K562 (cell line): ENCODE measurements at regions not wholly inside any gene's neighbourhood (a gene's known extent, or its start where the extent isn't known, plus 50 kb on each side); places are given as distances from the start of the nearest gene placed in this dataset.

Source experiments
- ATAC-seq: fragments of 200-7000 bp; cut with Tn5 transposase; 3 replicates; pipeline ENCODE4 v1.9.1; 2020; ENCODE audit warnings: moderate library complexity
- BruUV-seq: library from RNA; stranded (reverse); fragments of 400-500 nt; replicated peaks from 2 replicates; lab custom pipeline; 2021; lab: Mats Ljungman, UMichigan
- CTCF ChIA-PET: fragments of 300-600 bp; formaldehyde crosslinking; extraction: SDS; loops from one replicate; lab custom pipeline; 2021; ENCODE audit warnings: low intra/inter-chr PET ratio; lab: Yijun Ruan, JAX
- POLR2A ChIA-PET: fragments of 300-600, 350-650 bp; sonication (Branson Sonifier 250); formaldehyde crosslinking; extraction: SDS; loops from one replicate; lab custom pipeline; 2021; ENCODE audit warnings: antibody characterized with exemption, inconsistent platforms; lab: Yijun Ruan, JAX
- DNase-seq, 4 experiments: peaks; one replicate each; pipeline versions ENCODE4 v3.0.0 to v3.0.0-alpha.2; 2011 to 2018; ENCODE audit warnings: low spot score in 3 of 4, mixed read lengths in 3 of 4; ENCODE audit errors: extremely low read depth in 1 of 4
- FAIRE-seq: peaks from 2 replicates; lab custom pipeline; 2011; peaks lifted over from hg19 to GRCh38; lab: Jason Lieb, UNC
- H2AFZ ChIP-seq: 2 replicates; pipeline ENCODE4 v1.6.0; 2011; ENCODE audit warnings: low read depth, low read length, control low read depth, inconsistent platforms
- H3K27ac ChIP-seq: fragments of 200-600 bp; 3 replicates; pipeline ENCODE4 v1.8.0; 2011; ENCODE audit warnings: low read depth, mild to moderate bottlenecking, control low read depth, inconsistent platforms, low read length, moderate library complexity, mixed read lengths; ENCODE audit errors: extremely low read depth
- H3K27me3 ChIP-seq, 2 experiments: fragments of 300-600 bp in 1 of 2; 2 replicates in 1 of 2; 3 replicates in 1 of 2; pipeline versions ENCODE4 v1.6.0 to v1.8.0; 2011; ENCODE audit warnings: inconsistent platforms in 2 of 2, low read length in 2 of 2, mild to moderate bottlenecking in 1 of 2, mixed read lengths in 1 of 2, moderate library complexity in 1 of 2; ENCODE audit not compliant: control insufficient read depth in 2 of 2, insufficient read depth in 2 of 2
- H3K36me3 ChIP-seq: fragments of 300-600 bp; 3 replicates; pipeline ENCODE4 v1.8.0; 2011; ENCODE audit warnings: mild to moderate bottlenecking, low read length, inconsistent platforms; ENCODE audit not compliant: control insufficient read depth, insufficient read depth
- H3K4me1 ChIP-seq, 2 experiments: fragments of 200-600 bp in 1 of 2; replicated peaks in 1 of 2; 2 replicates in 1 of 2; 3 replicates in 1 of 2; pipeline versions ENCODE4 v1.5.1 to v1.8.0; 2011; ENCODE audit warnings: inconsistent platforms in 2 of 2, low read length in 2 of 2, mild to moderate bottlenecking in 1 of 2, mixed read lengths in 1 of 2, moderate library complexity in 1 of 2; ENCODE audit not compliant: control insufficient read depth in 2 of 2, insufficient read depth in 2 of 2
- H3K4me2 ChIP-seq: 2 replicates; pipeline ENCODE4 v1.6.1; 2011; ENCODE audit warnings: low read length, control low read depth, inconsistent platforms, mixed read lengths; ENCODE audit not compliant: insufficient read depth
- H3K4me3 ChIP-seq: fragments of 200-600 bp; sonication (generic), shearing (Covaris generic); 2 replicates; pipeline ENCODE4 v1.5.1; 2016; ENCODE audit warnings: control low read depth, inconsistent platforms
- H3K79me2 ChIP-seq: fragments of 200-600 bp; 3 replicates; pipeline ENCODE4 v1.8.0; 2011; ENCODE audit warnings: low read length, inconsistent platforms; ENCODE audit not compliant: control insufficient read depth, insufficient read depth
- H3K9ac ChIP-seq, 2 experiments: 2 replicates each; pipeline versions ENCODE4 v1.6.0 to v1.6.1; 2011; ENCODE audit warnings: low read depth in 2 of 2, low read length in 2 of 2, control low read depth in 1 of 2, inconsistent platforms in 1 of 2, mild to moderate bottlenecking in 1 of 2, mixed read lengths in 1 of 2; ENCODE audit not compliant: insufficient read depth in 1 of 2
- H3K9me1 ChIP-seq: one replicate; pipeline ENCODE4 v1.6.0; 2011; ENCODE audit warnings: inconsistent platforms, mild to moderate bottlenecking, low read length, moderate library complexity; ENCODE audit not compliant: control insufficient read depth, insufficient read depth
- H3K9me3 ChIP-seq: replicated peaks from 2 replicates; pipeline ENCODE4 v1.5.1; 2011; ENCODE audit warnings: low read depth, low read length, inconsistent platforms; ENCODE audit not compliant: control insufficient read depth, insufficient read depth
- H4K20me1 ChIP-seq: replicated peaks from 2 replicates; pipeline ENCODE4 v1.6.1; 2011; ENCODE audit warnings: low read length, inconsistent platforms, mixed read lengths; ENCODE audit not compliant: control insufficient read depth, insufficient read depth
- EP300 ChIP-seq: IDR thresholded peaks from 2 replicates; pipeline ENCODE4 v1.6.1; 2012; ENCODE audit warnings: low read length, improper control_type of control experiment
- ESRRA ChIP-seq: fragments of 450-650 bp; IDR thresholded peaks from 2 replicates; pipeline ENCODE4 v1.6.1; 2014; ENCODE audit warnings: low read depth, mild to moderate bottlenecking, moderate library complexity, borderline replicate concordance
- IRF1 ChIP-seq: sonication (generic); formaldehyde crosslinking; IDR thresholded peaks from 2 replicates; pipeline ENCODE4 v1.8.0; 2022; ENCODE audit warnings: missing genetic modification reagents, mild to moderate bottlenecking, borderline replicate concordance
- KDM1A ChIP-seq, 2 experiments: fragments of 450-650 bp; IDR thresholded peaks; 2 replicates each; pipeline ENCODE4 v1.6.1; 2016; ENCODE audit warnings: mild to moderate bottlenecking in 2 of 2
- RNF2 ChIP-seq: sonication (generic); IDR thresholded peaks from 2 replicates; pipeline ENCODE4 v1.6.1; 2016
- TAF7 ChIP-seq: fragments of 450-650 bp; IDR thresholded peaks from 2 replicates; pipeline ENCODE4 v1.6.1; 2016; ENCODE audit warnings: missing genetic modification characterization, missing compliant biosample characterization
- TAF9B ChIP-seq: fragments of 450-650 bp; IDR thresholded peaks from 2 replicates; pipeline ENCODE4 v1.6.1; 2018; ENCODE audit warnings: mild to moderate bottlenecking; ENCODE audit not compliant: partially characterized antibody
- ZBTB1 ChIP-seq: sonication (generic); formaldehyde crosslinking; IDR thresholded peaks from 2 replicates; pipeline ENCODE4 v1.8.1; 2023; ENCODE audit warnings: missing genetic modification reagents, low read depth, mild to moderate bottlenecking, borderline replicate concordance
- ZBTB12 ChIP-seq: fragments of 250-450 bp; sonication (Bioruptor Pico); IDR thresholded peaks from 2 replicates; pipeline ENCODE4 v1.4.0; 2020
- ZNF121 ChIP-seq: sonication (generic); formaldehyde crosslinking; conservative IDR thresholded peaks from 2 replicates; pipeline ENCODE4 v1.8.0; 2022; ENCODE audit warnings: missing genetic modification reagents
- ZNF239 ChIP-seq: fragments of 250-450 bp; sonication (Bioruptor Pico); IDR thresholded peaks from 2 replicates; pipeline ENCODE4 v1.4.0; 2020; ENCODE audit warnings: mild to moderate bottlenecking
- ZNF436 ChIP-seq: fragments of 250-450, 450-650 bp; sonication (Bioruptor Pico); formaldehyde crosslinking; IDR thresholded peaks from 2 replicates; pipeline ENCODE4 v1.7.0; 2020; ENCODE audit warnings: mild to moderate bottlenecking
- ZNF584 ChIP-seq: fragments of 200-800 bp; sonication (Bioruptor generic); IDR thresholded peaks from 2 replicates; pipeline ENCODE4 v1.6.1; 2016; ENCODE audit warnings: low read depth, mild to moderate bottlenecking, missing genetic modification characterization, missing compliant biosample characterization
- WGBS: fragments of 100-300 bp; shearing (Covaris generic); methylation state at CpG from one replicate; pipeline ENCODE4 v1.1.6; 2016; ENCODE audit warnings: low coverage, mixed read lengths; ENCODE audit not compliant: insufficient coverage; ENCODE audit errors: missing lambda C conversion rate; 5-methylcytosine and 5-hydroxymethylcytosine counted together
- in situ Hi-C: fragments of 300-500 bp; cut with MboI; formaldehyde crosslinking; loops from 4 replicates; pipeline ENCODE4 v1.15.0; 2018; ENCODE audit warnings: inconsistent platforms, mixed read lengths
- intact Hi-C: fragments of 100-400 bp; cut with micrococcal nuclease; formaldehyde crosslinking; loops from 2 replicates; pipeline ENCODE4 v1.14.2; 2022

GRCh38 chr18:34315591-34316352 lies 91.1 kb upstream of the NOL4 start (continued):
- no peak for TF ChIP-seq ESRRA

GRCh38 chr18:34320267-34320666 lies 95.6 kb upstream of the NOL4 start:
- no peak for TF ChIP-seq ZNF239 (CRISPR knock-in tag)
- TF ChIP-seq, all 486 proteins: peak for 0
- no peaks in the 10 kb centered on the region for H4K20me1 ChIP-seq
- H3K27ac ChIP-seq: no peak overlapping the region
- no peaks in the 10 kb centered on the region for H3K9me1 ChIP-seq
- 0% methylated on average over 2 of the region's 2 CpGs for WGBS
- intact Hi-C loops: no loop called here
- ATAC-seq: no peak
- in situ Hi-C loops: no loop called here
- no peak overlapping the region for H3K4me2 ChIP-seq
- H3K9ac ChIP-seq: no peak overlapping the region
- DNase-seq: no peak
- H2AFZ ChIP-seq: no peak overlapping the region
- H3K27me3 ChIP-seq: no peaks in the 10 kb centered on the region
- no peak overlapping the region for H3K4me3 ChIP-seq
- H3K9me3 ChIP-seq: no peaks in the 10 kb centered on the region; the same call in 1 of the 2 replicates
- H3K4me1 ChIP-seq: no peaks in the 10 kb centered on the region
- no peaks in the 10 kb centered on the region for H3K36me3 ChIP-seq
- CTCF ChIA-PET: no interaction called here
- no peak for FAIRE-seq
- no peaks in the 10 kb centered on the region for H3K79me2 ChIP-seq
- POLR2A ChIA-PET: no interaction called here
- no TSS peak for BruUV-seq

GRCh38 chr18:34321066-34321465 lies 96.4 kb upstream of the NOL4 start:
- no peaks in the 10 kb centered on the region for H3K9me1 ChIP-seq
- intact Hi-C loops: no loop called here
- FAIRE-seq (no peak), ATAC-seq (no peak), DNase-seq (no peak)
- H3K36me3 ChIP-seq: no peaks in the 10 kb centered on the region
- H3K4me3 ChIP-seq: no peak overlapping the region
- no peaks in the 10 kb centered on the region for H3K79me2 ChIP-seq
- CTCF ChIA-PET: no interaction called here
- H2AFZ ChIP-seq: no peak overlapping the region
- H3K27ac ChIP-seq: no peak overlapping the region
- TF ChIP-seq ZBTB1: no peak
- no peak for TF ChIP-seq EP300
- no peak for TF ChIP-seq ZNF584 (CRISPR knock-in tag)
- no peak for TF ChIP-seq ZNF121
- TF ChIP-seq TAF9B: no peak
- TF ChIP-seq ZNF436 (CRISPR knock-in tag): no peak
- TF ChIP-seq TAF7 (tag): no peak
- no peak for TF ChIP-seq IRF1 (CRISPR knock-in tag)
- TF ChIP-seq ZBTB12 (CRISPR knock-in tag): no peak
- no peak for TF ChIP-seq KDM1A (IDR thresholded peaks at IDR 0.05)
- no peak for TF ChIP-seq RNF2
- H3K27me3 ChIP-seq: no peaks in the 10 kb centered on the region
- no peaks in the 10 kb centered on the region; the same call in 1 of the 2 replicates for H3K9me3 ChIP-seq
- H3K4me1 ChIP-seq: no peaks in the 10 kb centered on the region
- no peaks in the 10 kb centered on the region for H4K20me1 ChIP-seq
- in situ Hi-C loops: no loop called here
- no peak overlapping the region for H3K9ac ChIP-seq
- BruUV-seq: no TSS peak
- WGBS: 0% methylated on average over 2 of the region's 2 CpGs
- H3K4me2 ChIP-seq: no peak overlapping the region
- POLR2A ChIA-PET: no interaction called here
